ENCODE measurements at regions not wholly inside any gene's neighbourhood (a gene's known extent, or its start where the extent isn't known, plus 50 kb on each side); places are given as distances from the start of the nearest gene placed in this dataset.
A peak's percentile ranks its signal among the peaks of the same experiment; 100 is the strongest.

GRCh38 chr5:159453209-159453608 is 122.9 kb upstream of the IL12B start (continued):
- TF ChIP-seq MLLT1 (IDR thresholded peaks at IDR 0.05) (no peak), NFIC (IDR thresholded peaks at IDR 0.05; ENCODE audit: low read depth, low read length) (peak; percentile 64; the same call in 1 of the 2 replicates), CBFB (IDR thresholded peaks at IDR 0.05; ENCODE audit: low read depth) (no peak), NFYA (IDR thresholded peaks at IDR 0.05; ENCODE audit: borderline replicate concordance, low read depth, low read length) (no peak), EGR1 (IDR thresholded peaks at IDR 0.05; ENCODE audit: borderline replicate concordance in 1 of 2, low read depth in 2 of 2, low read length in 2 of 2) (no peak), MAX (IDR thresholded peaks at IDR 0.05; ENCODE audit: low read depth, low read length) (no peak), RAD51 (IDR thresholded peaks at IDR 0.05) (no peak), BCL3 (IDR thresholded peaks at IDR 0.05; ENCODE audit: borderline replicate concordance, insufficient read depth, low read depth, low read length, poor library complexity, severe bottlenecking) (no peak), BHLHE40 (IDR thresholded peaks at IDR 0.05; ENCODE audit: borderline replicate concordance in 1 of 2, low read depth in 2 of 2, low read length in 1 of 2) (peak; percentile 57 to 80; a peak in 3 of 4 replicates), SUPT20H (IDR thresholded peaks at IDR 0.05; ENCODE audit: borderline replicate concordance, control insufficient read depth, low read depth, low read length) (no peak), MEF2A (IDR thresholded peaks at IDR 0.05; ENCODE audit: insufficient read depth, low read depth, low read length) (peak; percentile 46; the same call in 1 of the 2 replicates), SMAD5 (IDR thresholded peaks at IDR 0.05; ENCODE audit: low read depth) (no peak), ZZZ3 (IDR thresholded peaks at IDR 0.05; ENCODE audit: control insufficient read depth, insufficient read length, low read depth) (no peak), CREB1 (IDR thresholded peaks at IDR 0.05; ENCODE audit: low read depth) (no peak), PAX8 (IDR thresholded peaks at IDR 0.05) (no peak), STAT3 (IDR thresholded peaks at IDR 0.05; ENCODE audit: low read depth, low read length) (no peak), GABPA (IDR thresholded peaks at IDR 0.05; ENCODE audit: low read depth) (peak; percentile 4; the same call in 1 of the 2 replicates), HDAC2 (IDR thresholded peaks at IDR 0.05) (no peak)

All from GM12878 (cell line).